Astrocyte of the cerebellum (primary cell): ENCODE measurements at regions not wholly inside any gene's neighbourhood (a gene's known extent, or its start where the extent isn't known, plus 50 kb on each side); places are given as distances from the start of the nearest gene placed in this dataset.
"Not testable (repeated sequence)": the region's sequence is repeated elsewhere in the genome, so short reads cannot be mapped to it uniquely, and the experiment has no call there.

Experiments used
- DNase-seq: peaks from one replicate; pipeline ENCODE4 v3.0.0-alpha.2; 2011; ENCODE audit warnings: low read depth
- H3K4me3 ChIP-seq: 2 replicates; pipeline ENCODE4 v1.5.1; 2011; ENCODE audit warnings: mild to moderate bottlenecking, low read depth, low read length, moderate library complexity
- in situ Hi-C: cut with HindIII; loops from 2 replicates; pipeline ENCODE4 v1.10.0; 2017; ENCODE audit warnings: low sequenced_read_pairs
- TF ChIP-seq, protein P1 (sequence below): IDR thresholded peaks from 2 replicates; pipeline ENCODE4 v1.5.1; 2012; ENCODE audit warnings: low read length, low read depth, moderate library complexity, mild to moderate bottlenecking; ENCODE audit errors: missing control alignments

DNA sequence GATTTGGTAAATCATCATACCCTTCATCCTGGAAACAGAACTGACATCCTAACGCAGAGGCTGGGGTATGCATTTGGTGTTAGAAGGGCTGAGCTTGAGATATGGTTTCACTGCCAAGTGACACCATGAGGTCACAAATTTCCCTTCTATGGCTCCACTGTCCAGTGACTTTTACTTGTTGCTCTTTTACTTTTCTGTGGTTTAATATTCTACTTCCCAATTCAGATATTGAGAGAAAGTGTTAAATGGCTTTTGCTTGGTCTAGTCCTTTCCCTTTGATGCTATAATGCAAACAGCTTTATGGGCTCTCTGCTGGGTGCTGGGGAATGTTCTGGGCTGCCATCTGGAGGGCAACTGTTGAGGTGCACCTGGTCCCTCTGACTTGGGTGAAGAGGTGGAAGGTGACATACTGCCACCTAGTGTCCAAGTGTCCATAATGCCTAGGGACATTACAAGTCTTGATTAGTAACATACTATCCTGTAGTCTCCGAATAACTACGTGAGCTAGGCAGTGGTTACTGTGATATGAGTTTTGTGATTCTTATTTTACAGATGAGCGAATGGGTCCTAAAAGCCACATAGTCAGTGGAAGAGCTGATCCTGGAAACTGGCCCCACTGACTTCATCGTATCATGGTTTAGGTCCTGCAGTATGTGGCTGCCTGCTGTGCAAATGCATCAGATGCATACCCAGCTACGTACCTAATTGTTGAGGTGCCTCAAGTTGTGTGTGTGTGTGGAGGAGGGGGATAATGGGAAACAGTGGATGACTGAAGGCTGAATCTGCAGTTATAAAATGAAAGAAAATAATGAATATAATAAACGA, 149.1 kb upstream of the RAG2 start:
- TF ChIP-seq, protein P1, sequence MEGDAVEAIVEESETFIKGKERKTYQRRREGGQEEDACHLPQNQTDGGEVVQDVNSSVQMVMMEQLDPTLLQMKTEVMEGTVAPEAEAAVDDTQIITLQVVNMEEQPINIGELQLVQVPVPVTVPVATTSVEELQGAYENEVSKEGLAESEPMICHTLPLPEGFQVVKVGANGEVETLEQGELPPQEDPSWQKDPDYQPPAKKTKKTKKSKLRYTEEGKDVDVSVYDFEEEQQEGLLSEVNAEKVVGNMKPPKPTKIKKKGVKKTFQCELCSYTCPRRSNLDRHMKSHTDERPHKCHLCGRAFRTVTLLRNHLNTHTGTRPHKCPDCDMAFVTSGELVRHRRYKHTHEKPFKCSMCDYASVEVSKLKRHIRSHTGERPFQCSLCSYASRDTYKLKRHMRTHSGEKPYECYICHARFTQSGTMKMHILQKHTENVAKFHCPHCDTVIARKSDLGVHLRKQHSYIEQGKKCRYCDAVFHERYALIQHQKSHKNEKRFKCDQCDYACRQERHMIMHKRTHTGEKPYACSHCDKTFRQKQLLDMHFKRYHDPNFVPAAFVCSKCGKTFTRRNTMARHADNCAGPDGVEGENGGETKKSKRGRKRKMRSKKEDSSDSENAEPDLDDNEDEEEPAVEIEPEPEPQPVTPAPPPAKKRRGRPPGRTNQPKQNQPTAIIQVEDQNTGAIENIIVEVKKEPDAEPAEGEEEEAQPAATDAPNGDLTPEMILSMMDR = peak; percentile 100
- H3K4me3 ChIP-seq = no peak overlapping the region
- in situ Hi-C loops = no loop called here
- DNase-seq = peak; percentile 89

DNA sequence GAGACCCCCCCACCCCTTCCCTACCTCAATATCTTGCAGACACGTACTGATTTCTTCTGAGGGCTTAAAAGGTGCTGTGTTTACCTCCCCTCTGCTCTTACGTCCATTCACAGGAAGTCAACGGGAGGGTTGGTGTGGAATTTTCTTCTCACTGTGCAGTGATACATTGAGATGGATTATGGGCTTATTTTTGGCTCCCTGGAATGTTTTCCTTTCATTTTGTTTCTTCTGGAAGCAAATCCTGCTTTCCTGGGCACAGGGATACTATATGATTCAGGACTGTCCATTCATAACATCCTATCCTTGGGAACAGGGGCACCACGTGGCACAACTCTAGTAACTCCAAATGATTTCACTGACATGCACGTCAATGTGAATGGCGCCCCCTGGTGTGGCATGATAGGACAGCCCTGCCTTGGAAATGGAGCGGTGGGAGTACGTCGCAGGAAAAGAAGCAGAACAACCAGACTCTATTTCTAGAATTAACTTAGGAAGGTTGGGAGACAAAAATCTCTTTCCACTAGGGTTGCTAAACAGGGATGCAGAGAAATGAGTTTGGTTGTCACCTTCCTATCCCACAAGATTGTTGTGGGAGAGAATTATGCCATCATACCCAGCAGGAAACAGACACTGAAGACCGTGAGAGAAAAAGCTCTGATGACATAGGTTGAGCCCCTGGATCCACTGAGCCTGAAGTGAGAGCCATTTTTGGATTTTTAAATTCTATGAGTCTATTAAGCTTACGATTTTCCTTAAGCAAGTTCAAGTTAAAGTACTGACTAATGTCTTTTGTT, 146.5 kb upstream of the RAG2 start:
- no peak overlapping the region for H3K4me3 ChIP-seq
- in situ Hi-C loops = no loop called here
- TF ChIP-seq, protein P1 = peak; percentile 83
- peak; percentile 13 for DNase-seq

DNA sequence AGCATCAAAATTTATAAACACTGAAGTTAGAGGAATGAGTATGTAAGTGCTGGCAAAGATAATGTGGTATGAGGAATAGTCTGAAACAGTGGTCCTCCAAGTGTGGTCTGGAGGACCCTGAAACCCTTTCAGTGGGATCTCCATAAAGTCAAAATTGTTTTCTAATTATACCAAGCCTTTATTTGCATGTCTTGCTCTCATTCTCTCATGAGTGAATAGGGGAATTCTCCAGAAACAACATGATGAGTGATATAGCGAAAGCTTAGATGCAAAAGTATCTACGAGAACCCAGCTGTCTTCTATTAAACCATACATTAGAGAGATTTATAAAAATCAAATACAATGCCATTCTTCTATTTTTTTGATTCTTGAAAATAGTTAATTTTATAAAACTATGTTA, 145.0 kb upstream of the RAG2 start:
- TF ChIP-seq, protein P1 = no peak
- H3K4me3 ChIP-seq = no peak overlapping the region
- in situ Hi-C loops = no loop called here
- DNase-seq = no peak

DNA sequence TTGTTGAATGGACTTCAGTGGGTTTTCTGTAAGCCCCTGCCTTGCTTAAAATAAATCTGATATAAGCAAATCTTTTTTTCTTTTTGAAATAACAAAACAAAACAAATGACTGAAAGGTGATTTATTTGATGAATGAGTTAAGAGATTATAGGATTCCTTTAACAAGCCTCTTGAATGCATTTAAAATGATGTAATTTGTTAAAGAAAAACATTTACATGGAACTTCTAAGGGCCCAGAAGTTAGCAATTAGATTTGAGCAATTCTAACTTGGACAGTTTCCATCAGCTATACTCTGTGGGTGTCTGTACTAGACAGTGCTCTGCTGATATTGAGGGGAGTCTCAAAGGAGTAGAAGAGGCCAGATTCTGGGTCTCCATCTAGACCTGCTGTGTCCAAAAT, 143.5 kb upstream of the RAG2 start:
- TF ChIP-seq, protein P1 = no peak

DNA sequence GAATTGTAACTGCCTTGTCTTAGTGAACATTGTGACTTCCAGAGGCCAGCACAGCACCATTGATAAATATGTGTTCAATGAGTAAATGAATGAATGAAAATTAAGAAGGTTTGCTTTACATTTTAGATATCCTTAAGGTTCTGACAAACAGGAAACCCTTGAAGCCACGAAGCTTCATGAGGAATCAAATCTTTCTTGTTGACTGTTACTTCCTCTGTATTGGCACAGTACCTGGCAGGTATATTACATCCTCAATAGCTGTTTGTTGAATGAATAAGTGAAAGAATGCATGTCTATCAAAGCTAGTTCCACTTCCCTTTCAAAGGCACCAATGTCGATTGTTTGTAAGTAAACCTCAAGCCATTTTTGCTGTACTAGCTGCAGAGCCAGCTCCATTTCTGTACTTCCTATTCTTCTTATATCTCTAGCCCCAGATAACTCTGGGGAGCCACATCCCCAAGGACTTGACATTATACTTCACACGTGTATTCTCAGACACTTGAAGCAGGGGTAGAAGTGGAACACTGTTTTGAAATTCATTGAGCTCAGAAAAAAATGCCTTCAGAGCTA, 140.3 kb upstream of the RAG2 start:
- in situ Hi-C loops = no loop called here
- DNase-seq = no peak
- no peak overlapping the region for H3K4me3 ChIP-seq
- TF ChIP-seq, protein P1 = no peak

More for the DNA sequence above, 143.5 kb upstream of the RAG2 start:
- in situ Hi-C loops = no loop called here
- no peak for DNase-seq
- H3K4me3 ChIP-seq = no peak overlapping the region

DNA sequence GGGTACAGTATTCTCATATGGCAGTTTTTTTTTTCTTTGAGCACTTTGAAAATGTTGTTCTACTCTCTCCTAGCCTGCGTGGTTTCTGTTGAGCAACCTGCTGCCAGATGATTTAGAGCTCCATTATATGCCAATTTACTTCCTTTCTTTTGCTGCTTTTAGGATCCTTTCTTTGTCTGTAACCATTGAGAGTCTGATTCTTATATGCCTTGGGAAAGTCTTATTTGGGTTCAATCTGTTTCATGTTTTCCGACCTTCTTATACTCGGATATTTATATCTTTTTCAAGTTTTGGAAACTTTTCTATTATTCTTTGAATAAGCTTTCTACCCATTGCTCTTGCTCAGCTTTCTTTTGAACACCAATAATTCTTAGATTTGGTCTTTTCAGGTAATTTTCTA, 138.1 kb upstream of the RAG2 start:
- in situ Hi-C loops = no loop called here

DNA sequence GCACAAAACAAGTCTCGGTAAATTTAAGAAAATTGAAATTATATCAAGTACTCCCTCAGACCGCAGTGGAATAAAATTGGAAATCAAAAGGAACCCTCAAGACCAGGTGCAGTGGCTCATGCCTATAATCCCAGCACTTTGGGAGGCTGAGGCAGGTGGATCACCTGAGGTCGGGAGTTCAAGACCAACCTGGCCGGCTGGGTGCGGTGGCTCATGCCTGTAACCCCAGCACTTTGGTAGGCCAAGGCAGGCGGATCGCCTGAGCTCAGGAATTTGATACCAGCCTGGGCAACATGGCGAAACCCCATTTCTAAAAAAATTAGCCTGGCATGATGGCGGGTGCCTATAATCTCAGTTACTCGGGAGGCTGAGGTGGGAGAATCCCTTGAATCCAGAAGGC, 135.7 kb upstream of the RAG2 start:
- in situ Hi-C loops, H3K4me3 ChIP-seq, DNase-seq: not testable (repeated sequence)

More for the DNA sequence above, 138.1 kb upstream of the RAG2 start:
- H3K4me3 ChIP-seq = no peak overlapping the region
- TF ChIP-seq, protein P1 = no peak
- no peak for DNase-seq
